HCT116 (cell line): ENCODE measurements at regions not wholly inside any gene's neighbourhood (a gene's known extent, or its start where the extent isn't known, plus 50 kb on each side); places are given as distances from the start of the nearest gene placed in this dataset.
A peak's percentile ranks its signal among the peaks of the same experiment; 100 is the strongest.

Experiments used
- ATAC-seq: fragments of 200-7000 bp; cut with Tn5 transposase; 2 replicates; pipeline ENCODE4 v1.9.1; 2020; ENCODE audit warnings: mild to moderate bottlenecking, moderate library complexity
- BruUV-seq: library from RNA; stranded (reverse); fragments of 400-500 nt; replicated peaks from 2 replicates; lab custom pipeline; 2021; lab: Mats Ljungman, UMichigan
- CTCF ChIA-PET: fragments of 300-600 bp; sonication (Branson Sonifier 250); formaldehyde crosslinking; loops from one replicate; lab custom pipeline; 2021; ENCODE audit warnings: antibody characterized with exemption; lab: Charles Lee
- POLR2A ChIA-PET: fragments of 300-600, 350-600 bp; sonication (Branson Sonifier 250); formaldehyde crosslinking; loops from one replicate; lab custom pipeline; 2021; ENCODE audit warnings: antibody characterized with exemption; lab: Charles Lee
- RAD21 ChIA-PET, 2 experiments: fragments of 300-600 bp; sonication (Branson Sonifier 250); formaldehyde crosslinking; loops; one replicate each; lab custom pipeline; 2023; ENCODE audit warnings: low total read pairs in 2 of 2; ENCODE audit not compliant: uncharacterized antibody in 2 of 2, unreplicated experiment in 2 of 2, low non-redundant PET in 1 of 2; lab: Charles Lee
- DNase-seq: peaks from one replicate; pipeline ENCODE4 v3.0.0-alpha.2; 2010; ENCODE audit warnings: low read depth, low spot score
- H2AFZ ChIP-seq: fragments of 200-600 bp; shearing (Covaris generic), sonication (generic); 2 replicates; pipeline ENCODE4 v1.6.1; 2017; ENCODE audit warnings: low read depth, mixed run types, mixed read lengths, antibody characterized with exemption, low read length; ENCODE audit not compliant: poor library complexity, severe bottlenecking
- H3K27ac ChIP-seq: 2 replicates; pipeline ENCODE4 v1.5.1; 2012; ENCODE audit warnings: low read depth, low read length
- H3K27me3 ChIP-seq: fragments of 200-600 bp; sonication (generic); 2 replicates; pipeline ENCODE4 v1.6.1; 2016; ENCODE audit warnings: mixed run types, low read length, mixed read lengths; ENCODE audit not compliant: insufficient read depth
- H3K36me3 ChIP-seq, 2 experiments: fragments of 200-500 bp in 1 of 2; fragments of 200-600 bp in 1 of 2; sonication (Bioruptor generic) in 1 of 2; sonication (generic) in 1 of 2; 2 replicates each; pipeline versions ENCODE4 v1.5.1 to v1.6.1; 2014 to 2016; ENCODE audit warnings: low read length in 2 of 2, inconsistent platforms in 1 of 2, mixed read lengths in 1 of 2, mixed run types in 1 of 2; ENCODE audit not compliant: insufficient read depth in 2 of 2, control insufficient read depth in 1 of 2
- H3K4me1 ChIP-seq, 2 experiments: fragments of 200-600 bp in 1 of 2; sonication (generic) in 1 of 2; 2 replicates each; pipeline versions ENCODE4 v1.5.1 to v1.6.1; 2012 to 2017; ENCODE audit warnings: low read length in 2 of 2, inconsistent platforms in 1 of 2, mild to moderate bottlenecking in 1 of 2, mixed read lengths in 1 of 2, mixed run types in 1 of 2, moderate library complexity in 1 of 2; ENCODE audit not compliant: insufficient read depth in 2 of 2, control insufficient read depth in 1 of 2
- H3K4me2 ChIP-seq: fragments of 200-600 bp; sonication (generic); 2 replicates; pipeline ENCODE4 v1.6.1; 2017; ENCODE audit warnings: mixed run types, low read length, mixed read lengths
- H3K4me3 ChIP-seq, 2 experiments: fragments of 200-600 bp in 1 of 2; sonication (generic) in 1 of 2; replicated peaks in 1 of 2; 2 replicates each; pipeline ENCODE4 v1.5.1; 2011 to 2016; ENCODE audit warnings: low read length in 2 of 2, control low read depth in 1 of 2, low read depth in 1 of 2, mild to moderate bottlenecking in 1 of 2, mixed read lengths in 1 of 2, mixed run types in 1 of 2
- H3K79me2 ChIP-seq: fragments of 200-600 bp; sonication (generic); 2 replicates; pipeline ENCODE4 v1.6.1; 2017; ENCODE audit warnings: mild to moderate bottlenecking, mixed run types, low read length, moderate library complexity, mixed read lengths; ENCODE audit not compliant: insufficient read depth
- H3K9ac ChIP-seq: fragments of 200-600 bp; sonication (generic); 2 replicates; pipeline ENCODE4 v1.6.1; 2016; ENCODE audit warnings: low read length, mixed read lengths
- H3K9me2 ChIP-seq: fragments of 200-600 bp; sonication (generic), shearing (Covaris generic); 2 replicates; pipeline ENCODE4 v1.6.1; 2017; ENCODE audit warnings: mixed run types, mild to moderate bottlenecking, moderate library complexity; ENCODE audit not compliant: insufficient read depth
- H3K9me3 ChIP-seq, 2 experiments: fragments of 200-500 bp in 1 of 2; fragments of 200-600 bp in 1 of 2; sonication (Bioruptor generic) in 1 of 2; sonication (generic) in 1 of 2; 2 replicates each; pipeline ENCODE4 v1.6.1; 2014 to 2017; ENCODE audit warnings: low read length in 2 of 2, mixed read lengths in 2 of 2, inconsistent platforms in 1 of 2, low read depth in 1 of 2, mild to moderate bottlenecking in 1 of 2, mixed run types in 1 of 2, moderate library complexity in 1 of 2; ENCODE audit not compliant: control insufficient read depth in 1 of 2, insufficient read depth in 1 of 2
- H4K20me1 ChIP-seq: fragments of 200-600 bp; sonication (generic), shearing (Covaris generic); 2 replicates; pipeline ENCODE4 v1.6.1; 2017; ENCODE audit warnings: mixed run types, mild to moderate bottlenecking, moderate library complexity; ENCODE audit not compliant: insufficient read depth
- ATF3 ChIP-seq: IDR thresholded peaks from 2 replicates; pipeline ENCODE4 v1.6.1; 2012
- CBX3 ChIP-seq: IDR thresholded peaks from 2 replicates; pipeline ENCODE4 v1.6.1; 2012; ENCODE audit warnings: low read depth
- CEBPB ChIP-seq: IDR thresholded peaks from 2 replicates; pipeline ENCODE4 v1.6.1; 2012; ENCODE audit warnings: low read depth
- CTCF ChIP-seq, 3 experiments: fragments of 200-600 bp in 1 of 3; sonication (generic) in 1 of 3; IDR thresholded peaks in 2 of 3; conservative IDR thresholded peaks in 1 of 3; 2 replicates each; pipeline ENCODE4 v1.5.1; 2012 to 2017; ENCODE audit warnings: low read depth in 2 of 3, low read length in 2 of 3, antibody characterized with exemption in 1 of 3, borderline replicate concordance in 1 of 3, control low read depth in 1 of 3, mild to moderate bottlenecking in 1 of 3, mixed read lengths in 1 of 3, mixed run types in 1 of 3, moderate library complexity in 1 of 3; ENCODE audit not compliant: insufficient read depth in 1 of 3
- EGR1 ChIP-seq: IDR thresholded peaks from 2 replicates; pipeline ENCODE4 v1.6.1; 2012; ENCODE audit warnings: low read depth
- ELF1 ChIP-seq: IDR thresholded peaks from 2 replicates; pipeline ENCODE4 v1.6.1; 2012; ENCODE audit warnings: low read depth, borderline replicate concordance
- EZH2 ChIP-seq: fragments of 200-600 bp; sonication (generic); IDR thresholded peaks from 2 replicates; pipeline ENCODE4 v1.6.1; 2017; ENCODE audit warnings: antibody characterized with exemption, mixed run types
- FOSL1 ChIP-seq: IDR thresholded peaks from 2 replicates; pipeline ENCODE4 v1.6.1; 2012; ENCODE audit warnings: low read depth
- JUND ChIP-seq: IDR thresholded peaks from 2 replicates; pipeline ENCODE4 v1.6.1; 2012
- MAX ChIP-seq: IDR thresholded peaks from 2 replicates; pipeline ENCODE4 v1.6.1; 2012
- RAD21 ChIP-seq: IDR thresholded peaks from 2 replicates; pipeline ENCODE4 v1.6.1; 2012; ENCODE audit warnings: low read depth, mild to moderate bottlenecking
- SP1 ChIP-seq: IDR thresholded peaks from 2 replicates; pipeline ENCODE4 v1.6.1; 2012; ENCODE audit warnings: low read depth
- SRF ChIP-seq: IDR thresholded peaks from 2 replicates; pipeline ENCODE4 v1.6.1; 2012; ENCODE audit warnings: low read depth
- ZBTB33 ChIP-seq: IDR thresholded peaks from 2 replicates; pipeline ENCODE4 v1.6.1; 2011; ENCODE audit warnings: mild to moderate bottlenecking, low read length, moderate library complexity; ENCODE audit not compliant: insufficient replicate concordance; ENCODE audit errors: extremely low read depth
- ZFX ChIP-seq: fragments of 450-650 bp; IDR thresholded peaks from 2 replicates; pipeline ENCODE4 v1.6.1; 2017
- ZNF274 ChIP-seq: fragments of 200-500 bp; sonication (Bioruptor generic); IDR thresholded peaks from 2 replicates; pipeline ENCODE4 v1.6.1; 2014; ENCODE audit warnings: mild to moderate bottlenecking, low read depth, low read length, inconsistent platforms
- intact Hi-C: fragments of 100-400 bp; cut with micrococcal nuclease; formaldehyde crosslinking; loops from 2 replicates; pipeline ENCODE4 v1.10.0; 2022

GRCh38 chr5:92758552-92758951 lies 822.5 kb downstream of the NR2F1-AS1 start:
- BruUV-seq: no TSS peak
- no peak overlapping the region for H3K9ac ChIP-seq
- peak overlapping the region; percentile 1 for H2AFZ ChIP-seq
- H3K9me2 ChIP-seq: no peaks in the 10 kb centered on the region
- TF ChIP-seq SRF (no peak), ELF1 (no peak), FOSL1 (peak; percentile 39; the same call in 1 of the 2 replicates), SP1 (no peak), EZH2 (no peak)
- H4K20me1 ChIP-seq: no peaks in the 10 kb centered on the region
- DNase-seq (no peak), ATAC-seq (no peak)
- ChIA-PET CTCF (no interaction called here), POLR2A (no interaction called here), RAD21 (no interaction called here)
- H3K9me3 ChIP-seq: no peaks in the 10 kb centered on the region
- intact Hi-C loops: no loop called here
- no peak overlapping the region for H3K27ac ChIP-seq
- H3K4me1 ChIP-seq: peaks cover 7 to 9% of the 10 kb centered on the region in 2 experiments; a peak in 3 of 4 replicates
- no peaks in the 10 kb centered on the region for H3K27me3 ChIP-seq
- H3K4me3 ChIP-seq: no peak overlapping the region
- peak overlapping the region; percentile 3 for H3K4me2 ChIP-seq
- no peaks in the 10 kb centered on the region for H3K36me3 ChIP-seq
- no peaks in the 10 kb centered on the region for H3K79me2 ChIP-seq

- Histone ChIP-seq H3K4me2 (peak overlapping the region; percentile 57), H3K36me3 (no peaks in the 10 kb centered on the region), H3K4me3 (no peak overlapping the region; a peak in 1 of 4 replicates), H3K9me2 (no peaks in the 10 kb centered on the region), H2AFZ (peak overlapping the region; percentile 82), H4K20me1 (no peaks in the 10 kb centered on the region), H3K27me3 (no peaks in the 10 kb centered on the region), H3K9me3 (no peaks in the 10 kb centered on the region), H3K27ac (peak overlapping the region; percentile 53; the same call in 1 of the 2 replicates), H3K9ac (no peak overlapping the region), H3K79me2 (no peaks in the 10 kb centered on the region), H3K4me1 (peaks cover 13% of the 10 kb centered on the region in 2 experiments)
- ChIA-PET RAD21 (no interaction called here), CTCF (no interaction called here), POLR2A (no interaction called here)
- intact Hi-C loops: no loop called here
- ATAC-seq: peak; percentile 83
- DNase-seq: peak; percentile 45
- BruUV-seq: no TSS peak
- no peak for TF ChIP-seq CEBPB
- no peak for TF ChIP-seq ATF3
- peak; percentile 43; the same call in 1 of the 2 replicates for TF ChIP-seq FOSL1
- TF ChIP-seq RAD21: no peak
- TF ChIP-seq ZNF274: no peak
- TF ChIP-seq ZBTB33: no peak
- TF ChIP-seq EZH2: no peak
- TF ChIP-seq JUND: 0 out of 2 replicates have a peak, but pooled peaks have one; percentile 31
- TF ChIP-seq MAX: no peak
- TF ChIP-seq EGR1: peak; percentile 73
- TF ChIP-seq CBX3: no peak
- TF ChIP-seq CTCF (IDR thresholded peaks at IDR 0.05 in 2 of 3, conservative IDR thresholded peaks at IDR 0.05 in 1 of 3; ENCODE audit: borderline replicate concordance in 1 of 3, insufficient read depth in 1 of 3, low read depth in 2 of 3, low read length in 2 of 3): no peak
- no peak for TF ChIP-seq ZFX
Measured at GRCh38 chr5:92749943-92750342, 831.1 kb downstream of the NR2F1-AS1 start.
